Activated CD4-positive, alpha-beta T cell treated with anti-CD3 and anti-CD28 coated beads for 36 hours (primary cell): ENCODE measurements at regions not wholly inside any gene's neighbourhood (a gene's known extent, or its start where the extent isn't known, plus 50 kb on each side); places are given as distances from the start of the nearest gene placed in this dataset.

ENCODE experiments used
- ATAC-seq: fragments of 200-7000 bp; cut with Tn5 transposase; one replicate; pipeline ENCODE4 v1.10.0; 2021; ENCODE audit warnings: mild to moderate bottlenecking, moderate library complexity
- CTCF ChIA-PET: fragments of 350-600 bp; sonication (Branson Sonifier 250); formaldehyde crosslinking; loops from one replicate; lab custom pipeline; 2021; ENCODE audit warnings: antibody characterized with exemption; lab: Charles Lee
- POLR2A ChIA-PET: fragments of 350-600 bp; sonication (Branson Sonifier 250); formaldehyde crosslinking; loops from one replicate; lab custom pipeline; 2021; ENCODE audit warnings: antibody characterized with exemption, inconsistent platforms; lab: Charles Lee
- DNase-seq: peaks from one replicate; pipeline ENCODE4 v3.0.0-alpha.2; 2020
- H3K27ac Mint-ChIP-seq: one replicate; pipeline ENCODE4 v1.8.0; 2021; ENCODE audit warnings: mixed read lengths
- H3K27me3 Mint-ChIP-seq: one replicate; pipeline ENCODE4 v1.8.0; 2021; ENCODE audit warnings: mixed read lengths
- H3K36me3 Mint-ChIP-seq: one replicate; pipeline ENCODE4 v1.8.0; 2021; ENCODE audit warnings: low read depth, mixed read lengths
- H3K4me1 Mint-ChIP-seq: one replicate; pipeline ENCODE4 v1.8.0; 2021; ENCODE audit warnings: mixed read lengths
- H3K4me3 Mint-ChIP-seq: one replicate; pipeline ENCODE4 v1.8.0; 2021; ENCODE audit warnings: mild to moderate bottlenecking, moderate library complexity, mixed read lengths
- H3K9me3 Mint-ChIP-seq: one replicate; pipeline ENCODE4 v1.8.0; 2021; ENCODE audit warnings: low read depth, mixed read lengths
- intact Hi-C, 2 experiments: fragments of 100-400 bp; cut with DNase I in 1 of 2; cut with micrococcal nuclease in 1 of 2; formaldehyde crosslinking; loops; one replicate each; pipeline versions ENCODE4 v1.14.2 to v1.15.1; 2022 to 2024; cut with DNase I, micrococcal nuclease

DNA sequence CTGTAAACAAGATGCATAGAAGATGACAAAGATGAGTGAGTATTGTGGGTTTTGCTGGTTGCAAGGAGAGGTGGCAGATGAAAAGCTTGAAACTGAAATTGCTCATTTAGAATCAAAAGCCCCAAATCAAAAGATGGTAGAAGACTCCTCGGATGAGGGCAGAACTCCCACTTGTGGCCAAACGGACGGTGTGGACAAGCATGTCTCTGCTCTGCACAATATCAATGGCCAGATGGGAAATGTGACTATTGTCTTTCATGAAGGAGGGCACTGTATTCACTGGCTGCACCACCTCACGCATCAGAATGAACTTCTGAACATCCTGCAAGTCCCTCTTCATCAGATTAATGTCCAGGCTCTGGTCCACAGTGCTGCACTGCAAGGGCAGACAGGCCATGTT, 541.7 kb downstream of the MTRR start:
- no peak overlapping the region for H3K27ac Mint-ChIP-seq
- H3K36me3 Mint-ChIP-seq: no peaks in the 10 kb centered on the region
- POLR2A ChIA-PET: no interaction called here
- H3K4me1 Mint-ChIP-seq: no peaks in the 10 kb centered on the region
- intact Hi-C loops: no loop called here
- peaks cover 1% of the 10 kb centered on the region for H3K9me3 Mint-ChIP-seq
- no peaks in the 10 kb centered on the region for H3K27me3 Mint-ChIP-seq
- no peak overlapping the region for H3K4me3 Mint-ChIP-seq
- CTCF ChIA-PET: no interaction called here
- ATAC-seq (no peak), DNase-seq (no peak)

DNA sequence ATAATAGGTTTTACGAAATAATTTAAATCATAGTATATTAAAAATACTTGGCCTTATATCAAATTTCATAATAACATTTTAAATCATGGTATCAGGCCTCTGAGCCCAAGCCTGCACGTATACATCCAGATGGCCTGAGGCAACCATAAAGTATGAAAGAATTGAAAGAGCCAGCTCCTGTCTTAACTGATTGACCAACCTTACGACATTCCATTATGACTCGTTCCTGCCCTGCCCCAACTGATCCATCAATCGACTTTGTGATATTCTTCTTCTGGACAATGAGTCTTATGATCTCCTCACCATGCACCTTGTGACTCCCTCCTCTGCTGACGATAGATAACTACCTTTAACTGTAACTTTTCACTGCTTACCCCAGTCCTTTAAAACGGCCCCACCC, 545.0 kb downstream of the MTRR start:
- Mint-ChIP-seq H3K27me3 (peaks cover 2% of the 10 kb centered on the region), H3K4me3 (no peak overlapping the region), H3K4me1 (no peaks in the 10 kb centered on the region), H3K27ac (no peak overlapping the region), H3K9me3 (peaks cover 1% of the 10 kb centered on the region), H3K36me3 (no peaks in the 10 kb centered on the region)
- CTCF ChIA-PET: no interaction called here
- POLR2A ChIA-PET: no interaction called here
- intact Hi-C loops: no loop called here
- ATAC-seq: no peak
- no peak for DNase-seq

- ATAC-seq (no peak), DNase-seq (no peak)
- intact Hi-C loops: no loop called here
- ChIA-PET POLR2A (no interaction called here), CTCF (no interaction called here)
- Mint-ChIP-seq H3K4me3 (no peak overlapping the region), H3K27me3 (peaks cover 2% of the 10 kb centered on the region), H3K9me3 (peaks cover 1% of the 10 kb centered on the region), H3K36me3 (no peaks in the 10 kb centered on the region), H3K4me1 (no peaks in the 10 kb centered on the region), H3K27ac (no peak overlapping the region)
Measured at GRCh38 chr5:8417316-8418048, 548.5 kb downstream of the MTRR start.

GRCh38 chr5:8418049-8418426, 549.1 kb downstream of the MTRR start:
- DNase-seq (no peak), ATAC-seq (no peak)
- H3K27ac Mint-ChIP-seq: no peak overlapping the region
- H3K36me3 Mint-ChIP-seq: no peaks in the 10 kb centered on the region
- H3K4me1 Mint-ChIP-seq: no peaks in the 10 kb centered on the region
- H3K4me3 Mint-ChIP-seq: no peak overlapping the region
- ChIA-PET POLR2A (no interaction called here), CTCF (no interaction called here)
- H3K9me3 Mint-ChIP-seq: peaks cover 1% of the 10 kb centered on the region
- intact Hi-C loops: no loop called here
- peaks cover 2% of the 10 kb centered on the region for H3K27me3 Mint-ChIP-seq

- ChIA-PET POLR2A (no interaction called here), CTCF (no interaction called here)
- no peaks in the 10 kb centered on the region for H3K27me3 Mint-ChIP-seq
Measured at GRCh38 chr5:8429778-8430758, 561.1 kb downstream of the MTRR start.

DNA sequence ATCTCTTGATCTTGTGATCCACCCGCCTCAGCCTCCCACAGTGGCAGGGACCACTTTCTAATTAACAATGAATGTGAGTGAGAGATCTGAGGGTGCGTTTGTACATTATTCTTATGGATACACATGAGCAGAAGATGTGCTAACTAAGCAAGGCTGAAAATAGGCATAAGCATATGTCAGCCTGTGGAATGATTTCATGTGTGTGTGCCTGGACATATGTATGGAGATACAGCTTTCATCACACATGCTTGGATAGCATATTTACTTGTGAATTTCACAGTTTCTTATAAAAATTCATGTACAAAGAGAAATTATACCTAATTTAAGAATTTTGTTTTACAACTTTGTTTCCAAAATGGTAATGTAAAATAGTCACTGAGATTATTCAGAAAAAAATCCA, 565.6 kb downstream of the MTRR start:
- Mint-ChIP-seq H3K27me3 (no peaks in the 10 kb centered on the region), H3K9me3 (no peaks in the 10 kb centered on the region), H3K27ac (no peak overlapping the region), H3K36me3 (no peaks in the 10 kb centered on the region), H3K4me3 (no peak overlapping the region), H3K4me1 (no peaks in the 10 kb centered on the region)
- POLR2A ChIA-PET: no interaction called here
- DNase-seq (no peak), ATAC-seq (no peak)
- CTCF ChIA-PET: no interaction called here
- intact Hi-C loops: no loop called here

More at GRCh38 chr5:8429778-8430758, 561.1 kb downstream of the MTRR start:
- H3K4me3 Mint-ChIP-seq: no peak overlapping the region
- no peak for DNase-seq
- H3K9me3 Mint-ChIP-seq: peaks cover 2% of the 10 kb centered on the region
- no peaks in the 10 kb centered on the region for H3K4me1 Mint-ChIP-seq
- no peaks in the 10 kb centered on the region for H3K36me3 Mint-ChIP-seq
- H3K27ac Mint-ChIP-seq: no peak overlapping the region
- ATAC-seq: no peak
- intact Hi-C loops: no loop called here

- H3K27me3 Mint-ChIP-seq: no peaks in the 10 kb centered on the region
Measured at GRCh38 chr5:8436924-8437323, 568.0 kb downstream of the MTRR start.

GRCh38 chr5:8445139-8445538, 576.2 kb downstream of the MTRR start:
- no peaks in the 10 kb centered on the region for H3K36me3 Mint-ChIP-seq
- H3K4me3 Mint-ChIP-seq: no peak overlapping the region
- ChIA-PET POLR2A (no interaction called here), CTCF (no interaction called here)
- intact Hi-C loops: no loop called here
- DNase-seq (no peak), ATAC-seq (no peak)
- no peak overlapping the region for H3K27ac Mint-ChIP-seq
- no peaks in the 10 kb centered on the region for H3K9me3 Mint-ChIP-seq
- no peaks in the 10 kb centered on the region for H3K4me1 Mint-ChIP-seq
- H3K27me3 Mint-ChIP-seq: no peaks in the 10 kb centered on the region

More at GRCh38 chr5:8436924-8437323, 568.0 kb downstream of the MTRR start:
- H3K27ac Mint-ChIP-seq: no peak overlapping the region
- ATAC-seq (no peak), DNase-seq (no peak)
- no peaks in the 10 kb centered on the region for H3K4me1 Mint-ChIP-seq
- H3K9me3 Mint-ChIP-seq: no peaks in the 10 kb centered on the region
- POLR2A ChIA-PET: no interaction called here
- no peak overlapping the region for H3K4me3 Mint-ChIP-seq
- no peaks in the 10 kb centered on the region for H3K36me3 Mint-ChIP-seq
- intact Hi-C loops: no loop called here
- CTCF ChIA-PET: no interaction called here

DNA sequence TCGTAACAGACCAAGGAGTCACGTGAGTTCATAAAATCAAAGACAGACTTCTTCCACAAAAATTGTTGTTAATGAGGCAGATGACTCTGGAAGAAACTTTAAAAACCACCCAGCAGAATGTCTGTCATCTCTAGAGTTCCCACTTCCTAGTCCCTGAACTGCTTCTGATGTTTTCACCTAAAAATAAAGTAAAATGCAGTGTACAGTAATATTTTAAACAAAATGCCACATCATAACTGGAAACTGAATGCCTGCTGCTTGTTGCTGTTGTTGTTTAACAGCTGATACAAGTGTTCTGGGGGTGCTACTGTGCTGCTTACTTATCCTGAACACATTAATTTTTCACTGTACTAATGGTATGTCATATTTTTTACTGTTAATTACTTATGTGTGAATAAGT, 577.2 kb downstream of the MTRR start:
- POLR2A ChIA-PET: no interaction called here
- Mint-ChIP-seq H3K36me3 (no peaks in the 10 kb centered on the region), H3K27me3 (no peaks in the 10 kb centered on the region), H3K9me3 (no peaks in the 10 kb centered on the region), H3K4me3 (no peak overlapping the region), H3K4me1 (no peaks in the 10 kb centered on the region), H3K27ac (no peak overlapping the region)
- ATAC-seq (no peak), DNase-seq (no peak)
- intact Hi-C loops: no loop called here
- CTCF ChIA-PET: no interaction called here

- intact Hi-C loops: loop anchor here in 1 of 2 experiments (2.0 to 10.0 kb wide), 3 partner anchors 552 to 1742 kb away; partner anchors contain the start of genes FASTKD3, MTRR and TENT4A
- H3K9me3 Mint-ChIP-seq: no peaks in the 10 kb centered on the region
- POLR2A ChIA-PET: no interaction called here
- H3K27me3 Mint-ChIP-seq: no peaks in the 10 kb centered on the region
- no peak for DNase-seq
- CTCF ChIA-PET: no interaction called here
- peak overlapping the region; percentile 81 for H3K4me3 Mint-ChIP-seq
- H3K36me3 Mint-ChIP-seq: peaks cover 14% of the 10 kb centered on the region
- no peak for ATAC-seq
- H3K4me1 Mint-ChIP-seq: peaks cover 20% of the 10 kb centered on the region
- peak overlapping the region; percentile 71 for H3K27ac Mint-ChIP-seq
Measured at GRCh38 chr5:8456846-8457186, 587.9 kb downstream of the MTRR start.

DNA sequence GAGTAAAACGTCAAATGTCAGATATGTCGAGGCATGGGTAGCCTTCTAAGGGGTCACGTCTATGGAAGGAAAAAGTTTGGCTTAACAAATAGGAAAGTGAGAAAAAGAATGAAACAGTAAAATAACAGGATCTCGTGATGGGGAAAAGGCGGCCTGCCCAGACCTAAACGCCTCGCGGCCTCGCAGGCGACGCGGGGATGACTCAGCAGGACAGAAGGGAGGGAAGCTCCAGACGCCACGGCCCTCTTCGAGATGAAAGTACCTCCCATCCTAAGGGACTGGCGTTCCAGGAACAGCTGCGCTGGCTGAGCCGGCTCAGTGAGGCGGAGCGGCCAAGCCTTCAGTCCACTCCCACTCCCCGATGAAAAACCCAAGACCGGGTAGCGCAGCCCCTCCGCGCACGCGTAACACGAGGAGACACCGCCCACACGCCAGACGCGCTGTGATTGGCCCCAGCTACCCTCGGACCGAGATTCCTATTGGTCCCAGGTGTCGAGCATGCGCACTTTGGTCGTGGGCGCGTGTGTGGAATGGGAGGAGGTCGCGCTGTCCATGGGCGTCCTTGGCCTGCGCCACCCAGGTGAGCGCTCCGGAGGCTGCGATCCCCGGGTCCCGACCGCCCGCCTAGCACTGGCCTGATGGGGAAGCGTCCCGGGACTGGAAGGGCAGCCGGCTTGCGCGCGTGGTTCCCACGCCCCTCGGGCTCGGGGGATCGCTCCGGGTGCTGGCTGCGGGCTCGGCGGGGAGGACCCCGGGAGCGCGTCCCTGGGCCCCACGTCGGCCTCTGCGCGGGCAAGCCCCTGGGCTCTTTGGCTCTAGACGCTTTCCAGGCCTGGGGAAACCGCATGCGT, 588.5 kb downstream of the MTRR start:
- peaks cover 15% of the 10 kb centered on the region for H3K36me3 Mint-ChIP-seq
- ATAC-seq: peak; percentile 96
- H3K27ac Mint-ChIP-seq: peak overlapping the region; percentile 71
- intact Hi-C loops: loop anchor here in 1 of 2 experiments (2.0 to 10.0 kb wide), 3 partner anchors 553 to 1743 kb away; partner anchors contain the start of genes FASTKD3, MTRR and TENT4A
- no peaks in the 10 kb centered on the region for H3K9me3 Mint-ChIP-seq
- peak; percentile 92 for DNase-seq
- ChIA-PET CTCF (no interaction called here), POLR2A (no interaction called here)
- peaks cover 20% of the 10 kb centered on the region for H3K4me1 Mint-ChIP-seq
- H3K27me3 Mint-ChIP-seq: no peaks in the 10 kb centered on the region
- H3K4me3 Mint-ChIP-seq: peak overlapping the region; percentile 81
